HEK293T (cell line): ENCODE measurements at regions not wholly inside any gene's neighbourhood (a gene's known extent, or its start where the extent isn't known, plus 50 kb on each side); places are given as distances from the start of the nearest gene placed in this dataset.
"Not testable (repeated sequence)": the region's sequence is repeated elsewhere in the genome, so short reads cannot be mapped to it uniquely, and the experiment has no call there.

Experiments
- CTCF ChIA-PET: fragments of 350-600 bp; formaldehyde crosslinking; extraction: SDS; loops from one replicate; lab custom pipeline; 2021; ENCODE audit warnings: antibody characterized with exemption, inconsistent platforms; lab: Yijun Ruan, JAX
- POLR2A ChIA-PET: fragments of 350-600 bp; formaldehyde crosslinking; extraction: SDS; loops from one replicate; lab custom pipeline; 2020; ENCODE audit warnings: antibody characterized with exemption, inconsistent platforms; lab: Yijun Ruan, JAX
- DNase-seq: peaks from one replicate; pipeline ENCODE4 v3.0.0; 2012; ENCODE audit warnings: mixed read lengths; ENCODE audit errors: extremely low spot score

- POLR2A ChIA-PET, DNase-seq, CTCF ChIA-PET: not testable (repeated sequence)
Observed at GRCh38 chr2:87511195-87511778, 236.6 kb upstream of the PLGLB2 start.

- DNase-seq, result not testable (repeated sequence)
Observed at GRCh38 chr2:87512864-87513530, 234.9 kb upstream of the PLGLB2 start.

DNA sequence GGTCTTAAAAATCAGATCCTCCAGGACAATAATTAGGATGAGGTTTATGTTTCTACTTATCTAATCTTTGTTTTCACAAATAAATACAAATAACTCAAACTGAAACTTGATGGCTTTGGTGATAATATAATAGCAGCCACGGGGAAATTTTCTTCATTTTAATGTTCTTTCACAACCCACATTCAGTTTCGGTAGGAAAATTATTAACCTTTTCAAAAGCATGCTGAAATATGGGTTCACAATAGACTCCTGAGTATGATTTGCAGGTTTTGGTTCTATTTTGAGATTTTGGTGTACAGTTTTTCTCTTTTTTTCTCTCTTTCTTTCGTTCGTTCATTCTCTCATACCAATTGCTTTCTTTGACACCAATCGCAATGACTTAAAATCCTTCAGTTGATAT is 233.9 kb upstream of the PLGLB2 start:
- POLR2A ChIA-PET, CTCF ChIA-PET, DNase-seq: not testable (repeated sequence)

More at GRCh38 chr2:87512864-87513530, 234.9 kb upstream of the PLGLB2 start:
- CTCF ChIA-PET, POLR2A ChIA-PET: not testable (repeated sequence)

DNA sequence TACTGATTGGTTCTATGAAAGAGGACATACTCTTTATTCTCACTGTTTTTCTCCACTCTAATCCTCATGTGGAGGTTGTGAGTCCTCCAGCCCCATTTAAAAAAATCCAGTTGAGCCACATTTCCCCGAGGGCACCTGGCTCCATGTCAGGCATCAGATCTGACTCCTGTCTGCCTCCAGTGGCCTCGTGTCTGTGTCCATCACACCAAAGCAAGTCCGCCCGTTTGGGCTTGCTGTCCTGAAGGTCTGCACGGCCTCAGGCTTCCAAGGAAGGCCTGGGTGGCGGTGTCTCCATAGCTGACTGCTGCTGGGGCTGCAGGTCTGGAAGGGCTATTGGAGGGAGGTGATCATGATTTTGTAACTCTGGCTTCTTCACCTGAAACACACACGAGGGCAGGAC is 233.4 kb upstream of the PLGLB2 start:
- POLR2A ChIA-PET, DNase-seq, CTCF ChIA-PET: not testable (repeated sequence)

GRCh38 chr2:87515226-87515625 is 232.7 kb upstream of the PLGLB2 start:
- DNase-seq, CTCF ChIA-PET, POLR2A ChIA-PET: not testable (repeated sequence)

DNA sequence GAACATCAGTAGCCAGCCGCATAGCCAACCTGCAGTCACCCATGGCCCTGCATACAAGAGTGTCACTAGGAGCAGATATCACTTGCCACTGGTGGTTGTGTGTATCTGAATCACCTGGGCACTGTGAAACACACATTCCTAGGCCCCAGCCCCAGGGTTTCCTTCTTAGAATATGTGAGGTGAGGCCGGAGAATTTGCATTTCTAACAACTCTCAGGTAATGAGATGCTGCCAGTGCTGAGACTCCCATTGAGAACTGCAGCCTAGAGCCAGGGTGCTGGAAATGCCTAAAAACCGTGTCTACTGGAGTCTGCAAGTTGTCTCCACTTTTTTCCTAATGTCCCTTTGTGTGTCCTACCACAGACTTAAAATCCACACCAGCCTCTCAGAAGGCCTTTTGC is 232.0 kb upstream of the PLGLB2 start:
- POLR2A ChIA-PET, CTCF ChIA-PET, DNase-seq: not testable (repeated sequence)

DNA sequence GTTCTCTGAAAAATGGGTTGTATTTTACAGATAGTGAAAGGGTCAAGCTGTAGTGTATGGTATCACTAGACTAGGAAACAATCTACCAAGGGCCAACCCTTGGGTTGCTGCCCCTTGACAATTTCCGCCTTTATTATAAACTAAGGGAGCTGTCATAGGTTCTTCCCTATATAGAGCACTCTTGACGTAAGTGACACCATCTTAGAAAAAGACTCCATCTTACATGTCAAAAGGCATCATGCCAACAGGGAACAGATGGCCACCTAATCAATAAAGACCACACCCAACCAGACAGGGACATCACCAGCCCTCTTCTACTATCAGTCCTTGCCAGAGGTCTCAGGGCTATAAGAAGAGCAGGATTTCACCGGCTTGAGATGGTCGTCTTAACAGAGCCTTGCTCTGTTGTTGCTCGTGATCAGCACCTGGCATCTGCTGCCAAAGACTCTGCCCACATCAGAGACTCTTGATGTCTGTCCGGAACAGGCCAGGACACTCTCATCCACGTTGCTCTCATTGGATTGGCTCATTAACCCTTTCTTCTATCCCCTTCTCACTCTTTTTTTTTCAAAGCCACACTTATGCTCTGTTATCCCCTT is 231.4 kb upstream of the PLGLB2 start:
- POLR2A ChIA-PET, CTCF ChIA-PET, DNase-seq: not testable (repeated sequence)

- POLR2A ChIA-PET, DNase-seq, CTCF ChIA-PET: not testable (repeated sequence)
Observed at GRCh38 chr2:87517438-87517837, 230.4 kb upstream of the PLGLB2 start.

GRCh38 chr2:87518066-87518465 is 229.8 kb upstream of the PLGLB2 start:
- CTCF ChIA-PET, DNase-seq, POLR2A ChIA-PET: not testable (repeated sequence)

DNA sequence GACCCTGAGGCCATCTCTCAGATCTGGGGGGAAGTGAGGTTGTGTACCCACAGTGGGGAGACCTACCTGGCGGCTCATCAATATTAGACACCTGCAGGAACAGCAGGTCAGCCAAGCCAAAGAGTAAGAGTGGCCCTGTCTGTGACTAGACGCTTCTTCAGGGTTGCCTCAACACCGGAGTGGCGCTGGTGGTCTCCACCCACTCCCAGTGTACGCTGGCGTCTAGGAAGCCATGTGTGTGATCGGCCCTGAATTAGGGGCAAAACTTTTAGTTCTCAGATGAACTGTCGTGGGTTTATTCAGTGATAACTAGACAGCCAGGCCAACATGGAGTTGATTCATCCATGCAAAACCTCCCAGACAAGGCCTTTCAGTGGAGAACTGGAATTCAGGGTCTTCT is 229.3 kb upstream of the PLGLB2 start:
- POLR2A ChIA-PET, CTCF ChIA-PET, DNase-seq: not testable (repeated sequence)

GRCh38 chr2:87519158-87520011 is 228.5 kb upstream of the PLGLB2 start:
- DNase-seq, CTCF ChIA-PET, POLR2A ChIA-PET: not testable (repeated sequence)

DNA sequence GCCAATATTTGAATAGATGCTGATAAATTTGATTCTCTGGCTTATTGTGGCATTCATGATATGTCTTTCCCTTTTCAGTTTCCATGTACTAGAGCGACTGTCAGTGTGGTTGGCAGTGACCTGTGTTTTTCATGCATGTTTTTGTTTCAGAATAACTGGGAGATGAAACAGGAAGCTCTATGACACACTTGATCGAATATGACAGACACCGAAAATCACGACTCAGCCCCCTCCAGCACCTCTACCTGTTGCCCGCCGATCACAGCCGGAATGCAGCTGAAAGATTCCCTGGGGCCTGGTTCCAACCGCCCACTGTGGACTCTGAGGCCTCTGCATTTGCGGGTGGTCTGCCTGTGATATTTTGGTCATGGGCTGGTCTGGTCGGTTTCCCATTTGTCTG is 226.8 kb upstream of the PLGLB2 start:
- CTCF ChIA-PET, POLR2A ChIA-PET, DNase-seq: not testable (repeated sequence)

GRCh38 chr2:87521489-87521888 is 226.4 kb upstream of the PLGLB2 start:
- DNase-seq, POLR2A ChIA-PET, CTCF ChIA-PET: not testable (repeated sequence)

- DNase-seq, CTCF ChIA-PET, POLR2A ChIA-PET: not testable (repeated sequence)
Observed at GRCh38 chr2:87524619-87525188, 223.2 kb upstream of the PLGLB2 start.

DNA sequence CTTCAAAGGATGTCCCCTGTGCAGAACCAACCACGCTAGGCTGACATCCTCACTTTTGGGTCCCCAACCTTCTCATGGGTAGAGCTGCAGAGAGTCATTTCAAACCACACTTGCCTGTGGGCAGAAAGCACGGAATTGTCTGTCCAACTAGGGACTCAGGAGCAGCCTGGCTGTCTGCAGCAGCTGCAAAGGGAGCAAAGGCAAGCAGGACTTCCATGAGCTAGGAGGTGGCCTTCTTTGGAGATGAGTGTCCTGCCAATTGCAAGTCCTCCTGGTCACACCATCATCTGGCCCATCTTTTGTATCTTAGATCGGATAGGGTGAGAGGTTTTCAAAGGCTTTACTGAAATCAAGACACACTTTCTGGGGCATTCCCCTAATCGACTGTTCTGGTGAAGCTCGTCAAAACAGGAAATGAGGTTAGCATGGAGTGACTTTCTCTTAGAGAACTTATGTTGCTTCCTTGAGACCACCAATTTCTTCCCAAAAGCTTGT is 222.3 kb upstream of the PLGLB2 start:
- POLR2A ChIA-PET, DNase-seq, CTCF ChIA-PET: not testable (repeated sequence)

GRCh38 chr2:87526258-87526657 is 221.6 kb upstream of the PLGLB2 start:
- POLR2A ChIA-PET, DNase-seq, CTCF ChIA-PET: not testable (repeated sequence)

DNA sequence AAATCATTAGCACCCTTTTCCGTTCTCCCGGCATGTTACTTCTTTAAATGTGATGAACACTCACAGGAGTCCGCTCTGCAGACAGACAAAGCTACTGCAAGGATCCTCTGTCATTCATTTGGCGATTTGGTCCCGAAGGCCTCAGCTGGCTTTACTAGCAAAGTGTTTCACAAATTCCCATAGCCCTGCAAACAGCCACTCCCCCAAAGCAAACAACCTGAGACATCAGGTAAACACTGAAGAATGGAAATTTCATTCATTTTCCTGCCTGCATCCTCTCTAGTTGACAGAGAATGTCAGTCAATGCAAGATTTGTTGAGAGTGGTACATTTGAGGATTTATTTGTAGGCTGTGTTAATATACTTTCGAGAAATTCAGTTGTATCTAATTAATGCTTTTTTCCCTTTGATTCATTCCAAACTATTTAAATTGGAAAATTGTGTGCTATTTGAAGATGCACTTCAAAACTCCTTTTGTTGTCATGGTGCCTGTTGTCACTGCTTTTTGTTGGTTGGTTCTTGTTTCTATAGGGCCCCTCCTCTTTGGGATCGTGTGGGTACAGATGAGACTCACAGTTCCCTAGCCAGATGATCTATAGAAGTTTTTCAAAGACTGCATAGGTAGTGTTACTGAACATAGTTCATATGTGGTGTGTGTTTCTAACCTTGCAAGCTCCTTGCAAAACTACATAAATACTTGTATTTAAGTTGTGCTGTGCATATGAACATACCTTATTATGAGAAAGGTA is 215.7 kb upstream of the PLGLB2 start:
- CTCF ChIA-PET, POLR2A ChIA-PET: not testable (repeated sequence)

More for the DNA sequence above, 215.7 kb upstream of the PLGLB2 start:
- DNase-seq, result not testable (repeated sequence)
